Daoy (cell line): ENCODE measurements at regions not wholly inside any gene's neighbourhood (a gene's known extent, or its start where the extent isn't known, plus 50 kb on each side); places are given as distances from the start of the nearest gene placed in this dataset.

Source experiments
- DNase-seq: peaks from one replicate; pipeline ENCODE4 v3.0.0-alpha.2; 2015; ENCODE audit warnings: low read depth

DNA sequence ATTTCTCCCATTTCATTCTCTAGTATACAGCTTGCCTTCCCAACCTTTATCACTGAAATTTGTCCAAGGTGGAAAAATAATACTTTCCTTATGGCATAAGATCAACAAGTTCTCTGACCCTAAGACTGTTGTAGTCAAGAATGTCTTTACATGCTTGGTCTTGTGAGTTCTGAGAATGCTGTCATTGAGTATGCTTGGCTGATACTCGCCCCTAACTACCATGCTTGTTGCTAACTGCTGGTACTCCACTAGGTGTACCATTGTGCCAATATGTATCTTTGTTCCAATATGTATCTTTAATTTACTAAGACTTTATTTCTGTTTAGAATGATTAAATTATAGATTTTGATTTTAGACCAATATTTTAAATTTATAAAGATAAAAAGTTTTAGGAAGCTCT lies 796.4 kb downstream of the PCDH7 start:
- DNase-seq = no peak

DNA sequence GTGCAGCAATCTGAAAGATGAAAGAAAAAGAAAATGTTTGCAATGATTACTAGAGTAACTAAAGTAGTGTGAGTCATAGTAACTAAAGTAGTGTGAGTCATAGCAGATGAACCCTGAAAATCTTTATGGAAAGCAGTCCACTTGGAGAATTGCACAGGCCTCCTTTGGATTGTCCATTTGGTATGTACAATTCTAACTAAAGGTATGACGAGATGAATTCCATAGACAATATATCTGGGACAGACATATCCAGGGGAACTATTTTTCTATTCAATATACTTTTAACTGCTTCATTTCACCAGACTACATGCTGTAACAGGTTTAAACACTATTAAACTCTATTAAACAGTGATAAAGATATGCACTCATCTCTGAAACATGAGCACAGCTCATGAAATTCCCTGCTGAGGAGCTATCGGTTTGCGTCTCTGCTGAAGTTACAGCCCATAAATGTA lies 798.7 kb downstream of the PCDH7 start:
- DNase-seq = no peak

DNA sequence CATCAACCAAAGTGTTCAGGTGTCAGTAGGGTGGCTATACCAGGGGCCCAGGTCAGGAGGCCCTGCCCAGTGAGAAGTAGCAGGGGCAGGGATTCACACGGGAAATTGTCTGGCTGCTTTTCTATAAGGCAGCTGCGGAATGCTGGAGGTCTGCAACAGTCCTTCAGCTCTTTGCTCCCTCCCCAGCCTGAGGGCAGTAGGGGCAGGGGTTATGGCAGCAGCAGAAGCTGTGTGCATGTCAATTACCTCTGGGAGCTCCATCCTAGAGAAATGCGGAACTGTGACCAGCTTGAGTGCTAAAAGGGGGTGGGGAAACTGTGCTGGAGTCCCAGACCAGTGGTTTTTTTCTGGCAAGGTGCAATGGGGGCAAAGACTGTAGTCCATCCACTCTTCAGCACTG lies 810.4 kb downstream of the PCDH7 start:
- DNase-seq = no peak

DNA sequence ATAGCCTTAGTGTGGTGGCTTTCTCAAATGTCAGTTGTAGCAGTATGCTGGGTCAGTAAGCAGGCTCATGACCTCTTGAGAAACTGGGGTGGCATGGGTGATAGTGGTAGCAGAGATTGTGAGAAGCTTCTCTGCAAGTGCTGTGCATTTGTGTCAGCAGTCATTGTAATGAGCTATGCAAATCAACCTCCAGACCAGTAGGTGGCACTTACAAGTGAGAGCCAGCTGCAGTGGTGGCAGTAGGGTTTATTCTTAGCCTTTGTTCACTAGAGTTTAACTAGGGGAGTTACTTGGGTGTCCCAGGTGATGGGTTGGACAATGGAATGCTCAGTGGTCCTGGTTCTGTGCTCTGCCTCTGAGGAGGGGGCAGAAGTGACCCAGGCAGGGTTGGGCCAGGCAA lies 818.7 kb downstream of the PCDH7 start:
- no peak for DNase-seq

DNA sequence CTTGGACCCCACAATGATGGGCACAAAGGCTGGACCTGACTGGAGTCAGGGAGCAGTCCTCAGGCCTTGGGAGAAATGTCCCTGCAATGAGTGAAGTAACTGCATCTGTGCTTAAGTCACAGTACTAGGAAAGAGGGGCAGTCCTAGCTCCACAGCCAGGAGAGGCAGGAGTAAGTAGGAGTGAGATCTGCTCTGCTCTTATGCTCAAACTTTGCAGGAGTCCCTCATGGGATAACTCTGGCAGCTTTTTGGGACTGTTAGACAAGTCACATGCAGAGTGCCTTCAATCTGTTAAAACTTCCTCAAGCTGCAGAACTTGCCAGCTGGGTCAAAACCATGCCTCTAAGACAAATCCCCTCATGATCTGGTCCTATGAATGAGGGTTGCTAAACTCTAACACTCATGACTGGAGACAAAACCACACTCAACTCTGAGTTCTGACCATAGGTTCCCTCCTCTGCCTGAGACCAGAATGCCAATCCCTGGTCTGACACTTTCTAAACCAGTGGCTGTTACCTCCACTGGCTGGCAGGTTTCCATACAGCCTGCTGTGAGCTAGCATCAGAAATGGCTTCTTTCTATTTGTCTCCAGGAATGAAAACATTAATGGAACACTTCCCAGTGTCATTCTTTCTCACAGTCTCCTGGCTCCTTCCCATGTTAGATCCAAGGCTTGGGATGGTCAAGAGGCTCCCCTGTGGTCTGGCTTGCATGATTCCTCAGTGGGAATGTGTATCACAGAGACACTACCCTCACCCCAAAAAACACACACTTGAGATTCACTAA lies 819.3 kb downstream of the PCDH7 start:
- DNase-seq = no peak

DNA sequence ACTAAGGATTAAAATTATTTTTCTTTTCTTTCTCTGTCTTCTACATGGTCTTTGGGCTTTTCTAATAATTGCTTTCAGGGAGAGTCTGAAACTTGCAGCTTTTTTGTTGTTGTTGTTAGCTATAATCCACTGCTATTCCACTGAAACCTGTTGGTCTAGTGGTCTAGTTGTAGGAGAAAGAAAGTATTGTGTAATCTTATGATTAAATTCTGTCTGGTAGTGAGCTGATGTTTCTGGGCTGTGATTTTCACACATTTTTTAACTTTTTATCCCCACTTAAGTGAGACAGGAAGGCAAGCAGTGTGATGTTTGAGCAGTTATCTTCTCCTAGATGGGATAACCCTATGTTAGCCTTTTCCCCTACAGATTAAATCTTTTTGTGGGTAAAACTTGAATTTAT lies 825.2 kb downstream of the PCDH7 start:
- DNase-seq = no peak

DNA sequence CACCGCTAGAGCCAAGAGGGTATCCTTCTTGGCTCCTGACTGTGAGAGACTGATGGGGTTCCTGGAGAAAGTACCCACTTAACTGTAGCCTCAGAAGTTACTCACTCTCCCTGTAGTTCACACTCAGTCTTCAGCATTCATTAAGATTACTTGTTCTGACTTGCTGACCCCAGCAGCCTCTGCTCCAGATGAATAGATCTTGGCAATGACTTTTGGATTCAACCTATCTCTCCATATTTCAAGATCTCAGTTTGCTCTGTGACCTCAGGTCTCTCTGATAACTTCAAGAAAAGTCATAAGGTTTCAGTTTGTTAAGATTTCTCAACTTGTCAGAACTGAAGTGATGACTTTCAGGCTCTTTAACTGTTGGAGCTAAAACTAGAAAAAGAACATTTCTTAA lies 825.6 kb downstream of the PCDH7 start:
- no peak for DNase-seq

DNA sequence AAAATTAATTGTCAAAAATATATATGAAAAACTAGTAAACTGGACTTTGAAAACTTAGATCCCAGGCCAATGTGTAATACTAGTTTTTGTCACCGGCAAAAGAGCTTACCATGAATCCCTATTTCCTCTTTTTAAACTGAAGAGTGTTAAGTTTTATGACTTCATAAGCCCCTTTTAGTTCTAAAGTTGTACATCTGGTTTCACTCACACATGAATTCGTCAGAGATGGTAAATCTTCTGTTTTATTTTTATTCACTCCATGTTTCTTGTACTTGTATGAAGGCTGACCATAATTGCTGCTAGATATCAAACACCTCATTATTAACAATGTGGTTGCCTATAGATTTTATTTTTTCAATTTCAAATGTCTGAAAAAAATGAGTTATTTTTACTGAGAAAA lies 827.9 kb downstream of the PCDH7 start:
- no peak for DNase-seq

DNA sequence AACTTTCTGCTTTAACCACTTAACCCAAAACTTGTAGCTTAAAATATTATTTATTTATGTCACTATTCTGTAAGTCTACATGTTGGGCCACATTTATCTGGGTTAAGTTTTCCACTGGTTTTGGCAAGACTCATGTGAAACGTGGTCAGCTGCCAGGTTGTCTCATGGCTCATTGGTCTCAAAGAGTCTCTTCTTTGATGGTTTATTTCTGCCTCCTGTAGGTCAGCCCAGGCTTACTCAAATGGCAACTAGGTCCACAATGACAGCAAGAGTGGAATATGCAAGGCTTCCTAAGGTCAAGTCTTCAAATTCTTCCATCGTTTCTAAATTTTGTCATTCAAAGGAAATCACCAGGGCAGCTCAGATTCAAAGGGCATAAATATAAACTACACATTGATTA lies 828.7 kb downstream of the PCDH7 start:
- DNase-seq = no peak

DNA sequence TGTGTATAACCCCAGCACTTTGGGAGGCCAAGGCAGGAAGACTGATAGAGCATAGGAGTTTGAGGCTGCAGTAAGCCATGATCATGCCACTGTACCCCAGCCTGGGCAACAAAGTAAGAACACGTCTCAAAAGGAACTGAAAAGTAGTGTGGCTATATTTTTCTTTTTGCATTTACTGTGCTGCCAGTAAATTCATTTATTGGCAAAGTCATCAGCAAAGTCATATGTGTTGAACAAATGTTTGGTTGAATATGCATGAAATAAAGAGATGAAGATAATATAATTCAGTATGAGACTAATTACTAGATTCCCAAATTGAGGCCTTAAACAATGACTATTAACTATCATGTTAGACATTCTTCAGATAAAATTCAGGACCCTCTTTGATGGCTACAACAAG lies 829.1 kb downstream of the PCDH7 start:
- DNase-seq = no peak

DNA sequence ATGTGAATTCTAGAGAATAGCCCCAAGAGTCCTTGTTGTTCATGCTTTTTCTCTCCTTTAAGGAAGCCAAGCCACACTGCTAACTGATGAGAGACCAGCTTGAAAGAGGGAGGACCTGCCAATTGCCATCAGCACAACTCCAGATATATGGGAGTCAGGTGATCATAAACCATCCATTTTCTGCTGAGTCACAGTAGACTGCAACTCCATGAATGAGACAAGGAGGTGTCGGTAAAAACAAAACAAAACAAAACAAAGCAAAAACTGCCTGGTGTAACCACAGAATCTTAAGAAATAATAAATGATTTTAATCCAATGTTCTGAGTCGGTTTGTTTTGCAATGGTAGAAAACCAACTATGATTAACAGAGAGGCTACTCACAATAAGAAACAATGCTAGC lies 837.3 kb downstream of the PCDH7 start:
- DNase-seq = no peak

DNA sequence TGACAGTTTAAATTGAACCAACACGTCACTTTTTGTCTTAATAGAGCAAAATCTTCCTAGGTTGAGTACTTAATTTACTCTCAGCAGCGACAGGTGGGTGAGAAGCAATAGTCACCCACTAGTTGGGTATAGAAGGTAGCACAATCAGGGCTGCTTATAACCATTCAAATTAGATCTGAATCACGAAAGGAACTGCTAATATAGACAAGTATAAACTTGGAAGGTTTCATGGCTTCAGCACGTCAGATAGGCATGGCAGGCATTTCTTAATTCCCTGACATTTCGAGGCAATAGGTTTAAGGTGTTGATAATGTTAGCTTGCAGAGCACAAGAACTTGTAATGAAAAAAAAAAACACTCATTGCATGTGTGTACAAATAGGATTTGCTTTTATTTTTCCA lies 853.4 kb downstream of the PCDH7 start:
- no peak for DNase-seq

DNA sequence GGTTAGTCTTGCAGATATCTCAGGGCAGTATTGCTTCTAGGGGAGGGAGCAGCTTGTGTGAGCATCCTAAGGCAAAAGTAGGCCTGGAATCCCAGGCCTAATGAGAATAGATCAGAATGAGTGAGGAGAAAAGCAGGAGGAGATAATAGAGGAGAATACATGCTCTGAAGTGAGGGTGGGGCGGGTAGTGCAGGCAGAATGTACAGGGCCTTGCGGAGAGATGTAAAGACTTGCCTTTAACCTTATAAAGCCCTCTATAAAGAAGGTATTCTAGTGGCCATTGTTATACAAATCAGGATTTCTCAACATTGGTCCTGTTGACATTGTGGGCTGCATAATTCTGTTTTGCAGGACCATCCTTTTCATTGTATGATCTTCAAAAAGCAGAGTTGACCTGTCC lies 855.3 kb downstream of the PCDH7 start:
- DNase-seq = no peak

DNA sequence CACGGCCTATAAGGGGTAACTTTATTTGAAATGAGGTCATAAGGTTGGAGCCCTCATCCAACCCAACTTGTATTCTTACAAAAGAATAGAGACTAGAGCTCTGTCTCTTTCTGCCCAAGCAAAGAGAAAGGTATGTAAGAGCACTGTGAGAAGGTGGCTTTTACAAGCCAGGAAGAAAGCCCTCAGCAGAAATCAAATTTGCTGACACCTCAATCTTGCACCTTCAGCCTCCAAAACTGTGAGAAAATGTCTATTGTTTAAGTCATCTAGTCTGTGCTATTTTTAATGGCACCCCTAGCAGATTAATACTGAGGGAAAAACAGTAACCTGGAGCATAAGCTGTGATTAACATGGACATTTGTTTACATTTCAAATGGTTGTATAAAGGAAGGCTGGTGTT lies 860.7 kb downstream of the PCDH7 start:
- DNase-seq = no peak

DNA sequence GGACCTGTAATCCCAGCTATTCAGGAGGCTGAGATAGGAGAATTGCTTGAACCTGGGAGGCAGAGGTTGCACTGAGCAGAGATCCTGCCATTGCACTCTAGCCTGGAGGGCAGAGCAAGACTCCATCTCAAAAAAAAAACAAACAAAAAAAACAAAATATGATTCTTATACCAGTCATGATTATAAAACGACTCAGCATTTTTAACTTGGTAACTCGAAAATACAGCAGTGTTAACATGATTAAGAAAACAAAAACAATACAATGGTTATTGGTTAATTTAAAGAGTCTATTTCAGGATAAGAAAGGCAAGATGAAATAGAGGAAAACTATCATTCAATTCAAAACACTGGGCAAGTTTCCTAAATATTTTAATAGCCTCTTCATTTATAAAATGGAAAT lies 865.3 kb downstream of the PCDH7 start:
- no peak for DNase-seq

DNA sequence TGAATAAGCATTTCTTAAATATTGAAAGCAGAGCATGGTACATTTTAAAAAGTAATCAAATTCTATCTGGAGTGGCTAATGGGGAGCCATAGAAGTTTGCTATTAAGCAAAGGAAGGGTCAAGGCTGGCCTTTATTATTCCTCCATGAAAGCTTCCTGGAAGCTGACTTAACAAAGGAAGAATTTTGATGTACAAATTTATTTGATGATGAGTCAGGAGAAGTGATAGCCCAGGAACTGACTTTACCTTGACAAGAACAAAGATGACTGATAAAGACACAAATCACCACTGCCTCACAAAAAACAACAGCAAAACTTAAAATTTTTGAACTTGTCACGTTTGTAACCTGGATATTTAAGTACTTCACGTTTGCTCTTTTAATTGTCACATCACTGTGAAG lies 872.1 kb downstream of the PCDH7 start:
- DNase-seq = no peak

DNA sequence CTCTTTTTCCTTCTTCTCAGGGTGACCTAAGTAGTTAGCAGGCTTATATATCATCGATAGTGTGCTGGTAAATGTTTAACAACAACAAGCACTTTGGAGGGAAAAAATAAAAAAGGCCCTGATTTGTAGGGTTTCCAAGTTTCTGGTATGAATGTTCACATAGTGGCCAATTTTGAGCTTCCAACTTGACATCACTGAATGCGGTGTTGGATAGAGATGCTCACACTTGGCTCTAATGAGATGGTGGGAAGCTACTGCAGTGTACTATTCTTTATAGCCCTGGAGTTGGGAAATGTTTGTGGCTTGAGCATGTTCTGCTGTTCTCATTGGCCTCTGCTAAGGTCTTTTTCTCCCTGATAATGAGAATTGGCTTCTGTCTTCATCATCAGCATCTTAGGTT lies 875.3 kb downstream of the PCDH7 start:
- no peak for DNase-seq

DNA sequence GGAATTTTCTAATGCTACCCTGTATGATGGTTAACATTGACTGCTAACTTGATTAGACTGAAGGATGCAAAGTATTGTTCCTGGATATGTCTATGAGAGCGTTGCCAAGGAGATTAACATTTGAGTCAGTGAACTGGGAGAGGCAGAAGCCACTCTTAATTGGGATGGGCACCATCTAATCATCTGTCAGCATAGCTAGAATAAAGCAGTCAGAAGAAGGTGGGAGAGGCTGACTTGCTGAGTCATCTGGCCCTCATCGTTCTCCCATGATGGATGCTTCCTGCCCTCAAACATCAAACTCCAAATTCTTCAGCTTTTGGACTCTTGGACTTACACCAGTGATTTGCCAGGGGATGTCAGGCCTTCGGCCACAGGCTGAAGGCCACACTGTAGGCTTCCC lies 878.5 kb downstream of the PCDH7 start:
- no peak for DNase-seq

DNA sequence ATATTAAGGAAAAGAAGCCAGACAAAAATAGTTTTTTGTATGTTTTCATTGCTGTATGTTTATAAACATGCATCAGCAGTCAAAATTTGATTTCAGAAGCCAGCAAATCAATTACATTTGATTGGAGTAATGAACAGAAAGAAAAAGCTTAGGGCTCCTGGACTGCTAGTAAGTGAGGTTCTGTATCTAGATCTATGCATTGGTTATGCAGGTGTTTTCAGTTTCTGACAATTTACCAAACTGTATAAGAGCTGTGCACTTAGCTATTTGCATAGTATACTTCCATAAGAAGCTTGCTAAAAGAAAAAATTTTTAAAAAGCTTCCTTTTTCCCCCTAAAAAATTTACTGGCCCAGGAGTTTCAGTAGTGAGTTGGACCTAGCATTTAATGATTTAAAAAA lies 881.6 kb downstream of the PCDH7 start:
- no peak for DNase-seq

DNA sequence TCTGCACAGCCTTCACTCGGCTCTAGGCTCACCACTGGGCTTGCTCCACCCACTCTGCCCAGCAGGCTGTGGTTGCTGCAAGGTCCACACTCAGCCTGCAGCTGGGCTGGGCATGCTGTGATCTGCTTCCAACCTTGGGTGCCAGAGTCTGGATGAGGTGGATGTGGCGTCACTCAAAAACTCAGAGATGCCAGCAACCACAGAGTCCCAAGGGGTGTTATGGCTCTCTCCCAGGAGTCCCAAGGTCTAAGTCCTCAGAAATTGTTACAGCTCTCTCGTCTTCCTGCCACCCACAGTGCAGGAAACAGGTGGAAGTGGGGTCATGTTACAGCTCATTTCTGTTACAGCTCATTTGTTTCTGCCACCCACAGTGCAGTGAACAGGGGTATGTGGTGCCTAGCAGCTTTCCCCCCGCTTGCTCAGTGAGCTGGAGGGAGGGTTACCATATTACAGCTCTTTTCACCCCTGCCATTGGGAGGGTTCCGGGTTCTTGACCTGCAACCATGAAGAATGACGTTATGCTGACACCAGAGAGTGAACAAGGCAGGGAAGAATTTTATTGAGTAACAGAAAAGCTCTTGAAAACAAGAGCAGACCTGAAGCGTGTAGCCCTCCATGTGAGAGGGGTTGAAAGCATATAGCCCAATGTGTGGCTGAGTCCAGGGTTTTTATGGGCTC lies 893.9 kb downstream of the PCDH7 start:
- DNase-seq = no peak

DNA sequence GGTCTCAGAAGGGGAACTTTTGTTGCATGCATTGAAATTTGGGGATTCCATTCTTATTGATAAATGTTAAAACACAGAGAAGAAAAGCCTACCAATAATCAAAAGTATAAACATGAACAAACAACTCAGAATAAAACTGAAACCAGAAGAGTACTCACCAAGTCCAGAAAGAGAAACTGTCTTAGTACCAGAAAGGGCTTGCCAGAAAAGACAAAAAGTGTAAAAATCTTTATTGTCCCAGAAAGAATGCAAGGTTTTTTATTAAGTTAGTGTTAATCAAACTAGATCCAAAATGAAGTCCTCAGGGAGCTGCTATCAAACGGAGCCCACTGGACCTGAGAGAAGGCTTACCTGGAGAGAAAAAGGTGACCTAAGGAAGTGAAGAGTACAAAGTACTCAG lies 897.5 kb downstream of the PCDH7 start:
- no peak for DNase-seq

DNA sequence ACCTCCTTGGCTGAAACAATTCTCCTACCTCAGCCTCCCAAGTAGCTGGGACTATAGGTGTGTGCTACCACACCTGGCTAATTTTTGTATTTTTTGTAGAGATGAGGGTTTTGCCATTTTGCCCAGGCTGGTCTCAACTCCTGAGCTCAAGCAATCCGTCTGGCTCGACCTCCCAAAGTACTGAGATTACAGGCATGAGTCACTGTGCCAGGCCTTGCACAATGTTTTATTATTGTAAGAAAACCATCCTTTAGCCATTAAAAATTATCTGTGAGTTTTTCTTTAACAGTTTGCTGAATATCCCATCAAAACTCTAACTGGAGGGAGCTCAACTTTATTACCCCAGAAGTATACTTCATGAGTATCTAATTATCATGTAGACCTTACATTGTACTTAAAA lies 900.3 kb downstream of the PCDH7 start:
- DNase-seq = no peak

DNA sequence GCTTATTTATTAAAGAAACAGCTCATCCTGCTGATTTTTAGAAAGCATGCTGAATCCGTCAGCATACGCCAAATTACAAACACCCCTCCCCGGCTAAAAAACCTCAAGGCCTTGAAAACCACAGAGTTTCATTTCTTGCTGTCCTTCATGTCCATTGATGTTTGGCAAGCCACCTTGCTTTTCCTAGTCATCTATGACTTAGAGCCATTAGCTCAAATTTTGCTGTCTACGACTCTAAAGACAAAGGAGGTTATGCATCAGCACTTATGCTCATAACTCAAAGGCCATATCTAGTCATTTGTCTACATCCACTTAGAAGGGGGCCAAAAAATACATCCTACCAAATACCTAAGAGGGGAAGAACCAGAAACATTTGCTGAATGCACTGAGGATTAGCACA lies 925.1 kb downstream of the PCDH7 start:
- no peak for DNase-seq

DNA sequence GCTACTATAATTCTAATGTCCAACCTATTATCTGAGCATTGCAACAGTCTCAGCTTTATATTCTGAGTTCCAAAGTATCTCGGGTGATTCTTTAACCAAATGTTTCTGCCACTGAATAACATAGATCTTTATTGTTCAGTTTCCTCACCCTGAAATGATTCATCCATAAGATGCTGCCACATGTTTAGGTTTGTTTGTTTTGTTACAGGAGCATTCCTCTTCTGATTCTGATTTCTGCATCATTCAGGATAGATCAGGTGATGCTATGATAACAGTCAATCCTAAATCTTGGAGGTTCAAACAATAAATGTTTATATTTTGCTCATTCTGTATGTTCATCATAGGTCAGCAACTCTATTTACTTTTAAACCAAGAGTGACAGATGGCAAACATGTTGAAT lies 927.6 kb downstream of the PCDH7 start:
- no peak for DNase-seq
